ENCODE measurements at regions not wholly inside any gene's neighbourhood (a gene's known extent, or its start where the extent isn't known, plus 50 kb on each side); places are given as distances from the start of the nearest gene placed in this dataset.

DNA sequence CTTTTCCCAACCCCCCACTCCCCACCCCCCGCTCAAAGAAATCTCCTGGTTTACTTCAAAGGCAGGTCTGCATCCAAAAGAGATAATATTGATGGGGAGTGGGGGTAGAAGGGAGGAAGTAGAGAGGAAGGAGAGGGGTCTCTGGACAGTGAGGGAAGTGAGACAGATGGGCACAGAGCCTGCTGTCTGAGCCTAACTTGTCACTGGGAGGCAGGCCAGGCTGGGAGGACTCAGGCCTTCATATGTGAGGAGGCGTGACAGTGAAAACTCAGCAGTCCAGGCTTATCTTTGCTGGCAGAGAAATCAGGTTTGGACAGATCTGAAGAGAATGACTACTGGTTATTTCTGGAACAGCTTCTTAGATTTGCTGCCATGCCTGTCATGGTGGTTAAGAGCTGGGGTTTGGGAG, 192.3 kb downstream of the NUAK1 start:
- Histone ChIP-seq H4K20me1 (ENCODE audit: insufficient read depth) (no peaks in the 10 kb centered on the region), H3K79me2 (ENCODE audit: insufficient read depth, low read length) (no peaks in the 10 kb centered on the region), H3K4me2 (ENCODE audit: low read length) (no peak overlapping the region), H3K4me1 (ENCODE audit: control insufficient read depth in 1 of 2, insufficient read depth in 2 of 2, low read length in 2 of 2) (no peaks in the 10 kb centered on the region), H3K9me2 (ENCODE audit: insufficient read depth) (no peaks in the 10 kb centered on the region), H3K9me3 (ENCODE audit: control insufficient read depth in 1 of 2, insufficient read depth in 1 of 2, low read depth in 1 of 2, low read length in 2 of 2) (0 out of 4 replicates have a peak, but pooled peaks cover 0 to 4% of the 10 kb centered on the region in 2 experiments), H3K4me3 (replicated peaks in 1 of 2; ENCODE audit: low read depth in 1 of 2, low read length in 2 of 2) (no peak overlapping the region), H2AFZ (ENCODE audit: low read depth, low read length, poor library complexity, severe bottlenecking) (no peak overlapping the region), H3K27ac (ENCODE audit: low read depth, low read length) (no peak overlapping the region), H3K36me3 (ENCODE audit: control insufficient read depth in 1 of 2, insufficient read depth in 2 of 2, low read length in 2 of 2) (no peaks in the 10 kb centered on the region), H3K27me3 (ENCODE audit: insufficient read depth, low read length) (no peaks in the 10 kb centered on the region), H3K9ac (ENCODE audit: low read length) (no peak overlapping the region)
- ATAC-seq = no peak
- DNase-seq (ENCODE audit: low read depth, low spot score) = no peak
- intact Hi-C loops (cut with micrococcal nuclease) = no loop called here
- no TSS peak for BruUV-seq (replicated peaks)
- ChIA-PET RAD21 (ENCODE audit: low non-redundant PET in 1 of 2, low total read pairs in 2 of 2, uncharacterized antibody in 2 of 2, unreplicated experiment in 2 of 2) (no interaction called here), POLR2A (no interaction called here), CTCF (no interaction called here)
- TF ChIP-seq SRF (IDR thresholded peaks at IDR 0.05; ENCODE audit: low read depth) (no peak), POLR2A (IDR thresholded peaks at IDR 0.05; ENCODE audit: borderline replicate concordance, extremely low read depth, insufficient read depth, insufficient read length) (no peak), YY1 (IDR thresholded peaks at IDR 0.05; ENCODE audit: extremely low read depth, insufficient replicate concordance, low read depth, low read length) (no peak), ZFX (IDR thresholded peaks at IDR 0.05) (no peak), SP1 (IDR thresholded peaks at IDR 0.05; ENCODE audit: low read depth) (no peak), EGR1 (IDR thresholded peaks at IDR 0.05; ENCODE audit: low read depth) (no peak), CBX3 (IDR thresholded peaks at IDR 0.05; ENCODE audit: low read depth) (no peak), SIN3A (IDR thresholded peaks at IDR 0.05; ENCODE audit: low read depth) (no peak), TCF7L2 (IDR thresholded peaks at IDR 0.05; ENCODE audit: borderline replicate concordance, extremely low read depth, insufficient read depth, insufficient read length) (no peak), EZH2 (IDR thresholded peaks at IDR 0.05) (no peak), FOSL1 (IDR thresholded peaks at IDR 0.05; ENCODE audit: low read depth) (no peak), EZH2phosphoT487 (IDR thresholded peaks at IDR 0.05; ENCODE audit: borderline replicate concordance) (no peak), ELF1 (IDR thresholded peaks at IDR 0.05; ENCODE audit: borderline replicate concordance, low read depth) (no peak), POLR2AphosphoS5 (IDR thresholded peaks at IDR 0.05; ENCODE audit: low read depth, low read length) (no peak), CEBPB (IDR thresholded peaks at IDR 0.05; ENCODE audit: low read depth) (no peak)
- TF ChIP-seq, protein P1, sequence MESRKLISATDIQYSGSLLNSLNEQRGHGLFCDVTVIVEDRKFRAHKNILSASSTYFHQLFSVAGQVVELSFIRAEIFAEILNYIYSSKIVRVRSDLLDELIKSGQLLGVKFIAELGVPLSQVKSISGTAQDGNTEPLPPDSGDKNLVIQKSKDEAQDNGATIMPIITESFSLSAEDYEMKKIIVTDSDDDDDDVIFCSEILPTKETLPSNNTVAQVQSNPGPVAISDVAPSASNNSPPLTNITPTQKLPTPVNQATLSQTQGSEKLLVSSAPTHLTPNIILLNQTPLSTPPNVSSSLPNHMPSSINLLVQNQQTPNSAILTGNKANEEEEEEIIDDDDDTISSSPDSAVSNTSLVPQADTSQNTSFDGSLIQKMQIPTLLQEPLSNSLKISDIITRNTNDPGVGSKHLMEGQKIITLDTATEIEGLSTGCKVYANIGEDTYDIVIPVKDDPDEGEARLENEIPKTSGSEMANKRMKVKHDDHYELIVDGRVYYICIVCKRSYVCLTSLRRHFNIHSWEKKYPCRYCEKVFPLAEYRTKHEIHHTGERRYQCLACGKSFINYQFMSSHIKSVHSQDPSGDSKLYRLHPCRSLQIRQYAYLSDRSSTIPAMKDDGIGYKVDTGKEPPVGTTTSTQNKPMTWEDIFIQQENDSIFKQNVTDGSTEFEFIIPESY (IDR thresholded peaks at IDR 0.05; ENCODE audit: extremely low read depth, insufficient replicate concordance, low read length) = no peak
- TF ChIP-seq, protein P2, sequence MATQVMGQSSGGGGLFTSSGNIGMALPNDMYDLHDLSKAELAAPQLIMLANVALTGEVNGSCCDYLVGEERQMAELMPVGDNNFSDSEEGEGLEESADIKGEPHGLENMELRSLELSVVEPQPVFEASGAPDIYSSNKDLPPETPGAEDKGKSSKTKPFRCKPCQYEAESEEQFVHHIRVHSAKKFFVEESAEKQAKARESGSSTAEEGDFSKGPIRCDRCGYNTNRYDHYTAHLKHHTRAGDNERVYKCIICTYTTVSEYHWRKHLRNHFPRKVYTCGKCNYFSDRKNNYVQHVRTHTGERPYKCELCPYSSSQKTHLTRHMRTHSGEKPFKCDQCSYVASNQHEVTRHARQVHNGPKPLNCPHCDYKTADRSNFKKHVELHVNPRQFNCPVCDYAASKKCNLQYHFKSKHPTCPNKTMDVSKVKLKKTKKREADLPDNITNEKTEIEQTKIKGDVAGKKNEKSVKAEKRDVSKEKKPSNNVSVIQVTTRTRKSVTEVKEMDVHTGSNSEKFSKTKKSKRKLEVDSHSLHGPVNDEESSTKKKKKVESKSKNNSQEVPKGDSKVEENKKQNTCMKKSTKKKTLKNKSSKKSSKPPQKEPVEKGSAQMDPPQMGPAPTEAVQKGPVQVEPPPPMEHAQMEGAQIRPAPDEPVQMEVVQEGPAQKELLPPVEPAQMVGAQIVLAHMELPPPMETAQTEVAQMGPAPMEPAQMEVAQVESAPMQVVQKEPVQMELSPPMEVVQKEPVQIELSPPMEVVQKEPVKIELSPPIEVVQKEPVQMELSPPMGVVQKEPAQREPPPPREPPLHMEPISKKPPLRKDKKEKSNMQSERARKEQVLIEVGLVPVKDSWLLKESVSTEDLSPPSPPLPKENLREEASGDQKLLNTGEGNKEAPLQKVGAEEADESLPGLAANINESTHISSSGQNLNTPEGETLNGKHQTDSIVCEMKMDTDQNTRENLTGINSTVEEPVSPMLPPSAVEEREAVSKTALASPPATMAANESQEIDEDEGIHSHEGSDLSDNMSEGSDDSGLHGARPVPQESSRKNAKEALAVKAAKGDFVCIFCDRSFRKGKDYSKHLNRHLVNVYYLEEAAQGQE (IDR thresholded peaks at IDR 0.05; ENCODE audit: low read depth) = no peak
- TF ChIP-seq, protein P3, sequence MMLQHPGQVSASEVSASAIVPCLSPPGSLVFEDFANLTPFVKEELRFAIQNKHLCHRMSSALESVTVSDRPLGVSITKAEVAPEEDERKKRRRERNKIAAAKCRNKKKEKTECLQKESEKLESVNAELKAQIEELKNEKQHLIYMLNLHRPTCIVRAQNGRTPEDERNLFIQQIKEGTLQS (IDR thresholded peaks at IDR 0.05) = no peak
- TF ChIP-seq, protein P4, sequence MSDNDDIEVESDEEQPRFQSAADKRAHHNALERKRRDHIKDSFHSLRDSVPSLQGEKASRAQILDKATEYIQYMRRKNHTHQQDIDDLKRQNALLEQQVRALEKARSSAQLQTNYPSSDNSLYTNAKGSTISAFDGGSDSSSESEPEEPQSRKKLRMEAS (IDR thresholded peaks at IDR 0.05) = no peak
- TF ChIP-seq, protein P5, sequence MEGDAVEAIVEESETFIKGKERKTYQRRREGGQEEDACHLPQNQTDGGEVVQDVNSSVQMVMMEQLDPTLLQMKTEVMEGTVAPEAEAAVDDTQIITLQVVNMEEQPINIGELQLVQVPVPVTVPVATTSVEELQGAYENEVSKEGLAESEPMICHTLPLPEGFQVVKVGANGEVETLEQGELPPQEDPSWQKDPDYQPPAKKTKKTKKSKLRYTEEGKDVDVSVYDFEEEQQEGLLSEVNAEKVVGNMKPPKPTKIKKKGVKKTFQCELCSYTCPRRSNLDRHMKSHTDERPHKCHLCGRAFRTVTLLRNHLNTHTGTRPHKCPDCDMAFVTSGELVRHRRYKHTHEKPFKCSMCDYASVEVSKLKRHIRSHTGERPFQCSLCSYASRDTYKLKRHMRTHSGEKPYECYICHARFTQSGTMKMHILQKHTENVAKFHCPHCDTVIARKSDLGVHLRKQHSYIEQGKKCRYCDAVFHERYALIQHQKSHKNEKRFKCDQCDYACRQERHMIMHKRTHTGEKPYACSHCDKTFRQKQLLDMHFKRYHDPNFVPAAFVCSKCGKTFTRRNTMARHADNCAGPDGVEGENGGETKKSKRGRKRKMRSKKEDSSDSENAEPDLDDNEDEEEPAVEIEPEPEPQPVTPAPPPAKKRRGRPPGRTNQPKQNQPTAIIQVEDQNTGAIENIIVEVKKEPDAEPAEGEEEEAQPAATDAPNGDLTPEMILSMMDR (IDR thresholded peaks at IDR 0.05 in 2 of 3, conservative IDR thresholded peaks at IDR 0.05 in 1 of 3; ENCODE audit: borderline replicate concordance in 1 of 3, insufficient read depth in 1 of 3, low read depth in 2 of 3, low read length in 2 of 3) = no peak
